Hepatic stellate cell (primary cell): ENCODE measurements at regions not wholly inside any gene's neighbourhood (a gene's known extent, or its start where the extent isn't known, plus 50 kb on each side); places are given as distances from the start of the nearest gene placed in this dataset.
"Not testable (repeated sequence)": the region's sequence is repeated elsewhere in the genome, so short reads cannot be mapped to it uniquely, and the experiment has no call there.

Experiments
- DNase-seq: peaks from one replicate; pipeline ENCODE4 v3.0.0; 2011; ENCODE audit warnings: low spot score

GRCh38 chr14:22386924-22387775, 201.9 kb downstream of the DAD1 start:
- peak; percentile 71 for DNase-seq

- no peak for DNase-seq
These were observed 204.0 kb downstream of the DAD1 start for GRCh38 chr14:22384974-22385526.

- DNase-seq, result no peak
These were observed 204.9 kb downstream of the DAD1 start for GRCh38 chr14:22384167-22384549.

GRCh38 chr14:22383515-22384166, 205.4 kb downstream of the DAD1 start:
- no peak for DNase-seq

- DNase-seq, result no peak
These were observed 206.1 kb downstream of the DAD1 start for GRCh38 chr14:22382955-22383354.

DNA sequence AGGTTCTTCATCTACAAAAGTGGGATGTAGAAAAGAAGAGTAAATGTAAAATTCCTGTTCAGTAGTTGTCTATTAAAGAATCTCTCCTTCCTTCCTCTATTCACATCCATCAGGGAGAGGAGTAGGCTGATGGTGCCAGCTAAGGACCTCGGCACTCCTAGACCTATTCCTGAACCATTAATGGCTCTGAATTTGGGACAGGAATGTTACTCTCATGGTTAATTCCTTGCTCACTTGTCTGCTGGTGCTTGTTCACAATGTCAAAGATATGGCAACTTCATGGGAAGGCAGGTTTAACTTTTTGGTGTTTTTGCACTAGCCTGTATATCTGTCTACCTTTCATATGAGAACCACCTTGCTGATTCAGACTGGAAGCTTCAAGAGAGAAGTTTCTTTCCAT, 206.6 kb downstream of the DAD1 start:
- DNase-seq, result no peak

- no peak for DNase-seq
These were observed 207.3 kb downstream of the DAD1 start for GRCh38 chr14:22381766-22382165.

- DNase-seq, result no peak
These were observed 207.6 kb downstream of the DAD1 start for GRCh38 chr14:22381408-22381760.

- peak; percentile 32 for DNase-seq
These were observed 208.2 kb downstream of the DAD1 start for GRCh38 chr14:22380571-22381407.

DNA sequence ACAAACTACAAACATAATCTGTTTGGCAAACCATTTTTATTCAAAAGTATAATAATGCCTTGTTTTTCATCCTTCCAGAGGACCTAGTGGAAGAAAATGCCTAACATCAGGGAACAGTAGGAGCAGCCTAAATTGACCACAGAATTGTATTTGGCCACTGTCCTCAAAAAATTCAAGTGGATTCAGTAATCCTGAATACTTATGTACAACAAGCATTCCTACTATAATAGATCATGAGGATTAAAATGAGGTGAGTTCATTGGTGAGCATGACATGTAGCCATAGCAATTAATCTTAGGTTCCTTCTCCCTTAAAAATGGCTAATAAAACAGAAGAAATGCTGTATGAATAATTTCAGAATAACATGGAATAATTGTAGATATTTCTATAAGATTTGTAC, 209.3 kb downstream of the DAD1 start:
- no peak for DNase-seq

GRCh38 chr14:22378181-22378580, 210.8 kb downstream of the DAD1 start:
- DNase-seq, result no peak

- no peak for DNase-seq
These were observed 213.6 kb downstream of the DAD1 start for GRCh38 chr14:22375321-22375930.

GRCh38 chr14:22370084-22370847, 218.8 kb downstream of the DAD1 start:
- DNase-seq, result no peak

DNA sequence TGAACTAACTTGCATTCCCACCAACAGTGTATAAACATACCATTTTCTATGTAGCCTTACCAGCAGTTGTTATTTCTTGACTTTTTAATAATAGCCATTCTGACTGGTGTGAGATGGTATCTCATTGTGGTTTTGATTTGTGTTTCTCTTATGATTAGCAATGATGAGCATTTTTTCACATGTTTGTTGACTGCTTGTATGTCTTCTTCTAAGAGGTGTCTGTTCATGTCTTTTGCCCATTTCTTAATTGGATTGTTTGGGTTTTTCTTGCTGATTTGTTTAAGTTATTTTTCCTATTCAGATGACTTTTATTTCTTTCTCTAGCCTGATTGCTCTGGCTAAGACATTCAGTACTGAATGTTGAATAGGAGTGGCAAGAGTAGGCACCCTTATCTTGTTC, 230.3 kb downstream of the DAD1 start:
- no peak for DNase-seq

- DNase-seq, result not testable (repeated sequence)
These were observed 239.7 kb downstream of the DAD1 start for GRCh38 chr14:22349281-22349680.

GRCh38 chr14:22344673-22345072, 244.4 kb downstream of the DAD1 start:
- no peak for DNase-seq

- not testable (repeated sequence) for DNase-seq
These were observed 244.8 kb downstream of the DAD1 start for GRCh38 chr14:22344209-22344608.

- no peak for DNase-seq
These were observed 248.0 kb downstream of the DAD1 start for GRCh38 chr14:22341049-22341448.

DNA sequence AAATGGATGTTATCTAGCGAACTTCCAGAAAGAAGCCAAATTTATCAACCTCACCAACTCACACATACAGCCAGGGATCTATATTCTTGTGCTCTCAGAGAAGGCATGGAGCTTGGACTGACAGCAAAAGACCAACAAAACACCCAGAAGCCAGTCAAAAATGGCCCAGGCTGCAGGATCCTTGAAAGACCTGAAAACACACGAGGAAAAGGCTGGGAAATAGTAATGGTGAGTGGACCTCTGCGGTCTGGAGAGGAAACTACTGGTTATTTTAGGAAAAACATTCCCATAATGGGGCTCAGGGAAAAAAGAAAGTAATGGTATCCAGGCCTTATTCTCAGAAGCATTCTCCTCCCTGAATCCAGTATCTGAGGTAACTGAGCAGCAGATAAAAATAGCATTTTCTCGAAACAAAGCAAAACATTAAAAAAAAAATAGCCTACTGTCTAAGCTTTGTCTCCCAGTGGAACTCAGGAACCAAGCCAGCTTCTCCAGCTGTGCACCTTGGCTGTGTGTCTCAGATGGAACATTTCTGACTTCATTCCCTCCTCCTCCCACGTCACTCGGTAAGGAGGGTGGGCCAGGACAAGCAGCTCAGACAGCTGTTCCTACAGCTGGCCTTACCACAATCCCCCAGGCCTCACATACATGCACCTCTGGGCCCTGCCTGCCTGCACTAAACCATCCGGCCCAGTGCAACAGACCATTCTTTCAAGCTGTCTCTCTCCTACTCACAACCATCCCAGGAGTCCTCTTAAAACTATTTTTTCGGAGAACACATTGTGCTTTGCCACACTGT, 249.9 kb downstream of the DAD1 start:
- peak; percentile 6 for DNase-seq

DNA sequence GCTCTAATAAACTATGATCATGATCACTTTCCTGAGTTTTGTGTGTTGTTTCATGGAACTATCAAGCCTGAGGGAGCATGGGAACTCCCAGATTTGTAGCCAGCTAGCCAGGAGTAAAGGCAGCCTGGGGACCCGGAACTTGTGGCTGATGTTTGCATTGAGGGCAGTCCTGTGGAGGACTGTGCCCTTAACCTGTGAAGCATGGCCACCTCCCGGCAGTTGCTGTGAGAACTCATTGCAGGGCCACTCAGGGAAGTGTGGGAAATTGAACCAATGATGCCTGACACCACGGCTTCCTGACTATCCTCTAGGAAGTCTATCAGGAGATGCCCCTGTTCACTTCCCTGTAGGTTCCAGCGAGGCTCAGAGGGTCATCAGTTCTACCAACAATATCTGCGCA, 250.6 kb downstream of the DAD1 start:
- no peak for DNase-seq
